ENCODE measurements at regions not wholly inside any gene's neighbourhood (a gene's known extent, or its start where the extent isn't known, plus 50 kb on each side); places are given as distances from the start of the nearest gene placed in this dataset.

GRCh38 chr12:45547822-45548221 is 181.7 kb upstream of the ARID2 start:
- TF ChIP-seq POLR2A (IDR thresholded peaks at IDR 0.05): no peak
- TF ChIP-seq CTCF (IDR thresholded peaks at IDR 0.05): no peak
